DMS 273 treated with DMSO at 0.1 percent for 48 hours (cell line): ENCODE measurements at regions not wholly inside any gene's neighbourhood (a gene's known extent, or its start where the extent isn't known, plus 50 kb on each side); places are given as distances from the start of the nearest gene placed in this dataset.

Source experiments
- DNase-seq: peaks from one replicate; lab custom pipeline; 2025; lab: John Stamatoyannopoulos, UW

GRCh38 chr1:59006289-59006658 is 222.4 kb upstream of the JUN start:
- no peak for DNase-seq

DNA sequence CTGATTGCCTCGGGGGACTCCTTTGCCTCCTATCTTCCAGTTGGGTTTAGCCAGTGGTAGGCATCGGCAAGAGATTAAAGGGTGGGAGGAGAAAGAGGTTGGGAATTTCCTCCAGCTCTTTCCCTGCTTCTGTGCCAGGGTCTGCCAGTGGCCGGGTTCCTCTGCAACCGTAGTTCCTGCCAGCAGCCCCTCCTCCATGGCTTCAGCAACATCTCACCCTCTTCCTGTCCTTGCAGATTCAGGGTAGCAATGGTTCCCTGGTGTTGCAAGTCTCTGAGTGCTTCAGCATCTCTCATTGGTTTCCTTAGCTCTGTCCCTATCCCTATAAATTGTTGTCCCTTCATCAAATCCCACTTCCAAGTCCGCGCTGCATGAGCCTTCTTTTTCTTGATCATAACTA is 223.1 kb upstream of the JUN start:
- no peak for DNase-seq

DNA sequence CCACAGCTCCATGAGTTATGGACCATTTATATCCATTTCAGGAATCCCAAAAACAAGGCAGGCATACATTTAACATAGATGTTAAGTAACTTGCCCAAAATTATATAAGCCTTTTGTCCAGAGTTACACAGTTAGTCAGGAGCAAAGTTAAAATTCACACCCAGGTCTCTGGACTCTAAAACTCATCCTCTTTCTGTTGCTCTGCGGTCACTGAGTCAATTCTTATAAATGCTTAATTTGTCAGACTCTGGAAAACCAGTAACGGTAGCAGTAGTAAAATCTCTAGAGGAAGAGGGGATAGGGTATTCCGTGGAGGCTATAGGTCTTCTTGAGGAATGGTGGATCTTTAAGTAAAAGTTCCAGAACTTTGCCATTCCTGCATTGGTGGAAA is 223.6 kb upstream of the JUN start:
- DNase-seq, result no peak

DNA sequence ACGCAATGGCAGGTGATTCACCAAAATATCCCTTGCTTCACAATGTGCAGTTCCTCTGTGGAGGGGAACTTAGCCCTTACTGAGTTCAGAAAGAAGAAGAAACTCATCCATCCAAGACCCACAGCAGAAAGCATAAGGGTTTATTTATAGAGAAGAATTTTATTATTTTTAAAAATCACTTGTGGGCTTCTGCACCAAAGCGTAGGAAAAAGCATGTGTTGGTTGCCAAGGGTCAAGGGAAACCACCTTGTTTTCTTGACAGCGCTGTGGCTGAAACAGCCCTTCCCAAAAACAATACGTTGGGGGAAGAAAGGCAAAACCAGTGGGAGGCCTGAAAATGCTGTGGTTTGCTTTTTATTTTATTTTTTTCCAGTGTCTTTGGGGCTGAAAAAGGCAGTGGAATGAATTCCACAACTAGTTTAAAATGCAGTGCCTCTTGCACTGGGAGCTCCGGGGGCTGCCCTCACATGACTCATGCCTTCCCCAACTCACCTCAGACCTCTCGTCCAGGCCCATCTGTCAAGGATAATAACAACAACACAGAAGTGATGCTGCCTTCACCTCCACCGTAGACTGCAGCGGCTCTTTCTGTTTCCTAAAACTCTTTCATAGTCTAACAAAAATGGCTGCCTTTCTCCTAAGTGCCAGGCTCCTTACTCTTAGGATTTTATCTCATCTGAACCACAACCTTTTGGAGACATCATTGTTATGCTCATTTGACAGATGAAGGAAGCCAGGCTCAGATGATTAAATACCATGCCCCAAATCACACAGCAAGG is 224.2 kb upstream of the JUN start:
- no peak for DNase-seq

DNA sequence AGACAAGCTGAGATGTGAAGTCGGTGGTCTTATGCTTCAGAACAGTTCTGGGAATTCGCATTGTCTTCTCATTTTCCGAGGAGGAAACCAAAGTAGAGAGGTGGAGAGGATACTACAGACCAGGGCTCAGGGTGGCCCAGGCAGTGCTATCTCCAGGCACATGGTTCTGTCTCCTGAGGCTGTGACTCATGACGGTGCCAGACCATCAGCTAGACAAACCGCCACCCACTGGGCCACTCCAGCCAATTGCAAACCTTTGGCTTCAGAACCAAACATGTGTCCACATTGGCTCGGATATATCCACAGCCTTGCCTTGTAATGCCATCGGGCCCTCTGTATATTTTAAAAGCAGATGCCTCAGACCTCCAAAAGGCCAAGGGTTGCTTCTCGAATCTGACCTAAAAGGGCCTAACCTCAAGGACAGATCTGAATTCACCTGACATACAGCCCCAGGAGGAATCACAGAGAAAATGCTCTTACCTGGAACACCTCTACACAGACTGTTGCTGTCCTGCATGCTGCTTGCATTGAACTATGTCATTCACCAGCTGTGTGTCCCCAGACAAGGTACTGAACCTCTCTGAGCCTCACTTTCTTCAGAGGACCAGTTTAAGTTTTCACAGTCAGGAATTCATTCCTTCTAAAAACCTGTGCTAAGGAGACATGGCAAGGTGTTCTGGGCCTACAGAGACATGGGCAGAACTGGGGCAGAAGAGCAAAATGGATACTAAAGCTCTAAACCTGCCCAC is 224.9 kb upstream of the JUN start:
- DNase-seq, result no peak

GRCh38 chr1:59011663-59012062 is 227.8 kb upstream of the JUN start:
- DNase-seq, result no peak

GRCh38 chr1:59012378-59012777 is 228.5 kb upstream of the JUN start:
- DNase-seq, result no peak

DNA sequence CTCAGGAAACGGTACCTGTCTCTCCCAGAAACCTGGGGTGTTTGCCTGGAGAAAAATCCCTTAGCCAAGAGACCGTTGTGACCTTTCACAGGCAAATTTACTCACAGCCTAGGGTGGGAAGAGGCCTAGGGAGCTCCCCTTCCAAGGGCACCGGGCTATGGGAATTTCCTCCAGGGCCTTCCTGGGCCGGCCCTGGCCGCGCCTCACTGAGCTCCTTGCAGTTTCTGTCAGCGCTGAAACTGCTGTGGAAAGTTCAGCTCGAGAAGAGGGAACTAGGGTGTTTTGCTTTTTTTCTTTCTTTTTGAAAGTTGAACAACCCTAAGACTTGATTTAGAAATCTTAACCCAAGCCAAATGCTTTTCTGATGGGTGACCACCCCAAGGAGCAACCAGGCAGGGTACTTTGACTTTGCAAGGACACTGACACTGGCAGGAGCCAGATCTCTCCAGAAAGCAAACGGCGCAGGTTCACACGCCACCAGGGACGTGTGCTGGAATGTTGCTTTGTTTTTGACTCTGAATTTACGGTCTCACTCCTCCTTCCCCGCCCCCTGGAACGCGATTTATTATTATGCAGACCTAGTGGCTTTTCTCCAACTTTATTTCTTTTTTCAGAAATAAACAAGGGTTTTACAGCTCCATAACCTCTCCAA is 229.6 kb upstream of the JUN start:
- no peak for DNase-seq

DNA sequence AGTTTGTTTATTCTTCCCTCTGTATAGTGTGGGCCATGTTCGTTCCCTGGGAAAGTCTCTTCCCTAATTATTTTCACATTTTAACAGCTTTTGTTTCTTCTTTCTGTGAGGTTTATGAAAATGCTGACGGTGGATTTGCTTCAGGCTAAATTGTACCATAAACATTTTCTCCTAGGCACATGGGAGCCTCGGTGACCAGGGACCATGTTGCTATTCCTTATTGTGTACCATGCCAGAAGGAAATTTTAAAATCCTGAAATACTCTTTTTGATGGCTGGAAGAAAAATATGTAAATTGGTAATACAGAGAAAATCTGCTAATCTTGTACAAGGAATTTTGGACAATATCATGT is 230.1 kb upstream of the JUN start:
- no peak for DNase-seq

DNA sequence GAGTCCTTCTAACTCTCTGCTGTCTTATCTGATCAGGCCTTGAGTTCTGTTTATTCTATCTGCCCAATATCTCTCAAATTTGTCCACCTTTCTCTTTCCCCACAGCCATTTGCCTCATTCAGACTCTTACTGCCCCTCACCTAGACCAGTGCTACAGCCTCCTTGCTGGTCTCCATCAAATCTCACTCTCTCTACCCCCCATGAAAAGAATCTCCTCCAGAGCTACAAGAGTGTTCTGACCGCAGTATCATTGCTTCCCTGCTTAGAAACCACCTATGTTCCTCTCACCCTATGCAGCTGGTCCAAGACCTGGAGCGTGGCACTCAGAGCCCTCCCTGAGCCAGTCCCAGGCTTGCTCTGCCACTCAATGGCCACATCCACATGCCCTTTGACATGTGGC is 231.0 kb upstream of the JUN start:
- DNase-seq, result no peak

DNA sequence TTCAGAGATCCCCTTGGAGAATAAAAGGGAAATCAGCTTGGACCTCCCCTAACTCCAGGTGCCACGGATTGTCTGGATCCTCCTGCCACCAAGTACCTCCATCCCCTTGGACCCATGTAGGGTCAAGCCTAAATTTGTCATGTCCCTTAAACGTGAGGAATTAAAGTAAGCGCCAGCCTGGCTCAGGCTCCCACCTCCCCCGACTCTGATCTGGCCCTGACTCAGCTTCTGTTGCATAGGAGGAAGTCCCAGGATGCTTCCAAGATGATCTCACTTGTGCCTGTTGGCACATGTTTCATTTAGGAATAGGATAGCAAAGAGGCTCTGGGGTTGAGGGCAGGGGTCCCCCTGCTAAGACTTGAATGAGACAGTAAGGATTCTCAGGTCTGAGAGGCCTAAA is 231.9 kb upstream of the JUN start:
- DNase-seq, result no peak

DNA sequence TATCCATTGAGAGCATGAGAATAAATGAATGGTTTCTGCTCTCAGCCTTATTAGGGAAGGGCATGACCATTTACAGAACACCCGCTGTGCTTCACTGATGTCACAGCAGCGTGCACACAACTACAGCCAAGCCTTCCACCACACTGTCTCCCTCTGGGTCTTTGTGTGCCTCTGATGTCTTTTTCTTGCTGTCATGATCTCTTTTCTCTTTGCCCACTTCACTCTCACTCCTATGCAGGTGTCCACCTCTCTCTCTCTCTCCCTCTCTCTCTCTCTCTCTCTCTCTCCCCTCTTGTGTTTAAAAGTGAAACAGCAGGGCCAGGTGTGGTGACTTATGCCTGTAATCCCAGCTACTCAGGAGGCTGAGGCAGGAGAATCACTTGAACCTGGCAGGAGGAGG is 232.5 kb upstream of the JUN start:
- DNase-seq, result no peak

- DNase-seq, result no peak
Observed at GRCh38 chr1:59017501-59018231, 233.8 kb upstream of the JUN start.

GRCh38 chr1:59018446-59018845 is 234.6 kb upstream of the JUN start:
- DNase-seq, result no peak

DNA sequence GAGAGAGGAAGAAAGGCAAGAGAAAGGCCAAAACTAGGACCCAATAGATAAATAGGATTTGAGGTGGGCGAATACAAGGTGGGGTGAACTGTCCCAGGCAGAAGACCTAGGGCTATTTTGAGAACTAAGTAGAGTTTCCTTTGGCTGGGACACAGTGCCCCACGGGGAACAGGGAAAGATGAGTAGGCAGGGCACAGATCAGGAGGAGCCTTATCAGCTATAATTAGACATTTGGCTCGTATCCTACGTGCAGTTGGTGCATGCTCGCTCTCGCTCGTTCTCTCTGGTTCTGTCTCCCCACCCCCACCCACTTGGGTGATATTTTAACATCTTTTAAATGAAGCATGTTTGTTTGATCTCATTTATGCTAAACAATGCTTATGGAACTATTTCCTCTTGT is 235.0 kb upstream of the JUN start:
- no peak for DNase-seq

- no peak for DNase-seq
Observed at GRCh38 chr1:59020151-59020997, 236.5 kb upstream of the JUN start.

- no peak for DNase-seq
Observed at GRCh38 chr1:59022199-59022598, 238.4 kb upstream of the JUN start.

GRCh38 chr1:59022799-59023198 is 239.0 kb upstream of the JUN start:
- no peak for DNase-seq

GRCh38 chr1:59025201-59025600 is 241.4 kb upstream of the JUN start:
- DNase-seq, result no peak

- DNase-seq, result no peak
Observed at GRCh38 chr1:59025898-59026426, 242.1 kb upstream of the JUN start.

DNA sequence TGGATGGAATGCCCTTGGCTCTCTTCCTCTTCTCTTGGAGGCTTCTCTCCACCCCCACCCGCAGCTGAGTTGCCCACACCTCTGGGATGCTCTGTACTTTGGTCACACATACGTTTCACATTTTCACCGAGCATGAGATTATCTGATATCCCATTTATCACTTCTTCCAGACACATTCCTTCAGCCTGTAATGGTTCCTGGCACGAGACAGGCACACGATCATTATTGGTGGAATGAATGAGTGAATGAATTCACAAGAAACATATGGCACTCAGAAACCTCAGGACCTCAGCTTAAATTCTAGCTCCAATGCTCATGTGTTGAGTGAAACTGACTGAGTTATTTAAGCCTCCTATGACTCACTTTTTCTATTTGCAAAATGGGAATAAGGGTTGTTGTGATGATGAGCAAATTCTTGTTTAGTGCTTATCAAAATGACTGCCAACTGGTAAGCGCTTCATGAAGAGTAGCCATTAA is 242.7 kb upstream of the JUN start:
- no peak for DNase-seq
